Skeletal muscle tissue (tissue), 3 donors: ENCODE measurements at regions not wholly inside any gene's neighbourhood (a gene's known extent, or its start where the extent isn't known, plus 50 kb on each side); places are given as distances from the start of the nearest gene placed in this dataset.

Source experiments
- H3K27ac ChIP-seq: one replicate; pipeline ENCODE4 v1.7.0; 2013; ENCODE audit warnings: mild to moderate bottlenecking, low read depth, low read length, inconsistent platforms
- H3K27me3 ChIP-seq, 3 donors: one replicate each; pipeline ENCODE4 v1.7.0; 2013; ENCODE audit warnings: low read length in 3 of 3; ENCODE audit not compliant: control insufficient read depth in 3 of 3, insufficient read depth in 3 of 3
- H3K36me3 ChIP-seq, 3 donors: one replicate each; pipeline ENCODE4 v1.7.0; 2013; ENCODE audit warnings: low read length in 3 of 3; ENCODE audit not compliant: control insufficient read depth in 3 of 3, insufficient read depth in 3 of 3
- H3K4me1 ChIP-seq, 3 donors: one replicate each; pipeline ENCODE4 v1.7.0; 2013; ENCODE audit warnings: low read length in 3 of 3, mild to moderate bottlenecking in 3 of 3; ENCODE audit not compliant: control insufficient read depth in 3 of 3, insufficient read depth in 3 of 3
- H3K4me3 ChIP-seq, 3 donors: one replicate each; pipeline ENCODE4 v1.7.0; 2013; ENCODE audit warnings: low read length in 3 of 3
- H3K9ac ChIP-seq, 3 donors: one replicate each; pipeline ENCODE4 v1.7.0; 2013; ENCODE audit warnings: low read length in 3 of 3, mild to moderate bottlenecking in 3 of 3, moderate library complexity in 2 of 3, low read depth in 1 of 3
- H3K9me3 ChIP-seq, 3 donors: one replicate each; pipeline ENCODE4 v1.7.0; 2013; ENCODE audit warnings: low read length in 3 of 3; ENCODE audit not compliant: control insufficient read depth in 3 of 3
- donor health status: Osteomylitis.

DNA sequence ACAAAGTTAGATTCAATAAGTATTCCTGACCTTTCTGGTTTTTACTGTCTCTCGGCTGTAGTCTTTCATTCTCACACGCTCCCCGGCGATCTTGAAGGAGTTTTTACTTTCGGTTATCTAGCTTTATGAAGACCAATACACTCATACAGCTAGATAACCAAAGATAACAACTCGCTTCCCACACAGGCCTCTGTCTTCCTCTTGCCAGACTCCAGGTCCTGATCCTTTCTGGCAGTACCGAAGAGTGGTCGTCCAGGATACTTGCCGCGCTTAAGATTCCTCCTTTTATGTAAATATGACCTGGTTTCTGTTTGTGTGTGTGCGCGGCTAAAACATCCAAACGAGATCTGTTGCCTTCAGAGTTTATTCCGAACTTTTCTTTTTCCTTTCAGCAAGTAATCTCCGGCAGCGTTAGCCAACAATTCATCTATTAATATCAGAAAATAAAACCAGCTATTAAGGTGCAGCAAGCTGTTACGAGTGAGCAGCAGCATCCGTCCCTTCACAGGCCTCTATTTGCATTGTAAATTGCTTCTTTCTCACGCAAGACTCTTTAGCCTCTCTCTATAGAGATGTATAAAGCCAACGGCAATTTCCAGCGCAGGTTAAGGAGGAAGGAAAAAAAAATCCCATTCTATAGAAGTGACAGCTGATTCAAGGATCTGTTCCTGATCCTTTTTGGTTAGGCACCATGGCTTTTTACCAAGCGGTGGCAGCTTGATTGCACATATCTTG, 216.1 kb downstream of the MEF2C start:
- Histone ChIP-seq H3K27me3 (peaks cover 86 to 93% (median 88%) of the 10 kb centered on the region in 3 donors), H3K9me3 (peaks cover 0 to 3% (median 0%) of the 10 kb centered on the region in 3 donors), H3K4me3 (peak overlapping the region; percentile 19 to 52 (median 49)), H3K4me1 (peaks cover 2 to 9% (median 8%) of the 10 kb centered on the region in 3 donors), H3K27ac (no peak overlapping the region), H3K9ac (no peak overlapping the region), H3K36me3 (no peaks in the 10 kb centered on the region)

DNA sequence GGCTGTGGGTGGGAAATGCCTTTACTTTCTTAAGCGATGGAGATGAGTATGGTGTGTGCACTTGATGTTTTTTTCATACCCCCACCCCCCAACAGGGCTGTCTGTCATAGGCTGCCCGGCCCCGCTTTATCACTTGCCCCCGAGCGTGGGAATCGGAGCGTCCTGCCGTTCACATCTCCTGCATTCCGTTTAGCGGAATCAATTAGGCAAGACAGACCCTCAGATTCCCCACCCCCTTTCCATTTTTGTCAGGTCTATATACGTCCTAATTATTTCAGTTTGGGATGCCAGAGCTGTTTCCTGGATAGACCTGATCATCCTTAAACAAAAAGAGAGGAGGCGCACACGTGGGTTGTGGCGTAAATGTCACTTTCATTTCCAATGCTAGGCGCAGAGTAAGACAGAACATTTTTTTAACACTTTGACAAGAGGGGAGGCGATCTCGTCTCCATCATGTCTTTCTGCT, 217.2 kb downstream of the MEF2C start:
- Histone ChIP-seq H3K9me3 (peaks cover 0 to 3% (median 0%) of the 10 kb centered on the region in 3 donors), H3K27me3 (peaks cover 86 to 93% (median 88%) of the 10 kb centered on the region in 3 donors), H3K9ac (no peak overlapping the region), H3K4me3 (no peak overlapping the region), H3K4me1 (peaks cover 5 to 16% (median 15%) of the 10 kb centered on the region in 3 donors), H3K36me3 (no peaks in the 10 kb centered on the region), H3K27ac (no peak overlapping the region)

DNA sequence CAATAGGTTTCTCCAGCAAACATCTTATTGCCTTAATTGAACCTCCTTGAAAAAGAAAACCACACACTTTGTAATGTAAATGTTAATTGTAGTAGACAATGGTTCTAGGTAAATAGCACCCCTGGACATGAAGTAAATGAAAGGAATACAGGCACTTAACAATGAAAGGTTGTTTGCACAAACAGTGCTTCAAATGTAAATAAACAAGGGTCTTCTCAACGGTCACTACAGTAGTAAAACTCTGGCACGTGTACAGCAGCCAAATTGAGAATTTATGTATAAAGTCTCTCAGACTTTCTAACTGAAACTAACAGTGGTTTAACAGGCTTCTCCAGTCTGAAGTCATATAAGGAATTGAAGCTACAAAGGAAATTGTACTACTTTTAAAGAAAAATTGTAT, 218.3 kb downstream of the MEF2C start:
- Histone ChIP-seq H3K4me3 (no peak overlapping the region), H3K27me3 (peaks cover 84 to 94% (median 90%) of the 10 kb centered on the region in 3 donors), H3K9ac (no peak overlapping the region)

DNA sequence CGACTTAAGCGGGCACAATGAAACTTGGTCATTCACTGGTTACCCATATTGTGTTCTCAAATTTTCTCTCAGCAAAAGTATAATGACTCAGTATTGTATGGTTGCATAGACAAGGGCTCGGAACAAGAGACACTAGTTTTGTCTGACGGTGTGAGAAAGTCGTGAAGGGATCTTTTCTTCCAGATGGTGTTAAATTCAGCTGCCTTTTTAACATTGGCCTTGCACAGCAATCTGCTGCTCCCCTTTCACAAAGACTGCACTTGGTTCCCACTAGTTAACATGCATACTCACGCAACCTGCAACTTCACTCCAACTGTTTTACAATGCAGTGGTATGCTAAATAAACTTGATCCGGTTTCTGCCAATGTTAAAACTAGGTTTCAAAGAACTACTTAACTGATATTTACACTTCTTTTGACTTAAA, 219.2 kb downstream of the MEF2C start:
- Histone ChIP-seq H3K9ac (no peak overlapping the region), H3K4me3 (no peak overlapping the region), H3K9me3 (peaks cover 0 to 3% (median 0%) of the 10 kb centered on the region in 3 donors), H3K27me3 (peaks cover 83 to 94% (median 86%) of the 10 kb centered on the region in 3 donors), H3K27ac (no peak overlapping the region), H3K4me1 (peaks cover 5 to 18% (median 16%) of the 10 kb centered on the region in 3 donors), H3K36me3 (no peaks in the 10 kb centered on the region)

More for the DNA sequence above, 218.3 kb downstream of the MEF2C start:
- Histone ChIP-seq H3K4me1 (peaks cover 5 to 16% (median 15%) of the 10 kb centered on the region in 3 donors), H3K9me3 (peaks cover 0 to 3% (median 0%) of the 10 kb centered on the region in 3 donors), H3K27ac (no peak overlapping the region), H3K36me3 (no peaks in the 10 kb centered on the region)

DNA sequence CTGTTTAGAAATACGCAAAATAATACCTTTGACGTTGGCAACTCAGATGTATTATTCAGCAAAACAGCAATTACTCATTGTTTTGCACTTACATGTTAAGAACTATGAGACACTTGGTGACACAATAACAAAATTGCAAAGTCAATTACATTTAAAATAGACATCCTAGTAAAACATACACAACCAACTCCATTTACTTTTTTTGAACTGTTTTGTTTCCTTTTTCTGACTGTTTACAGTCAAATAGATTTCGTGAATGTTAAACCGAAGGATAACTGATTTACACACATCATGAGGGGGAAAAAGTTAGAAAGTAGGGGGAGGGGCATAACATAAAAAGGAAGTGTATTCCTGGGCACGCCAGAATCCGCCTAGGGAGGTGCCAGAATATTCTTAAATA, 220.1 kb downstream of the MEF2C start:
- Histone ChIP-seq H3K4me3 (no peak overlapping the region), H3K9ac (no peak overlapping the region), H3K27me3 (peaks cover 84 to 94% (median 87%) of the 10 kb centered on the region in 3 donors), H3K27ac (no peak overlapping the region), H3K4me1 (peaks cover 5 to 18% (median 16%) of the 10 kb centered on the region in 3 donors), H3K36me3 (no peaks in the 10 kb centered on the region), H3K9me3 (peaks cover 0 to 3% (median 0%) of the 10 kb centered on the region in 3 donors)

DNA sequence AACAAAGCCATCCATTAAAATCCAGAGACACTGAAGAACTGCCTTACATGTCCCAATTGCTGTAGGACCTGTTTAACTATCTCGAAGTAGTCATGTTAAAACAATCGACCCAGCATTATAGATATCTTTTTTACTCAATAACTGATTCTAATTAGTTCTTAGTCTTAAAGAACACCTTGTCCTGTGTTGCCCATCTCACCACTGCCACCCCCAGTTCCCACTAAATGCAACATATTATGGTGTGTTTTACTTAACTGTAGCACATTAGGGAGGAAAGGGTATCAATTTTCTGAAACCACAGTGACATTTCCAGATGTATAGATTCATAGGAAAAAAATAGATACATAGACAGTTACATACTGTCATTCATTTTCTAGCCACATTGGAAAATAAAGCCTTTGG, 221.2 kb downstream of the MEF2C start:
- no peak overlapping the region for H3K9ac ChIP-seq
- H3K36me3 ChIP-seq, result no peaks in the 10 kb centered on the region
- no peak overlapping the region for H3K4me3 ChIP-seq
- H3K27ac ChIP-seq, result no peak overlapping the region
- peaks cover 0 to 3% (median 0%) of the 10 kb centered on the region in 3 donors for H3K9me3 ChIP-seq
- H3K27me3 ChIP-seq, result peaks cover 77 to 84% (median 78%) of the 10 kb centered on the region in 3 donors
- H3K4me1 ChIP-seq, result peaks cover 5 to 12% (median 9%) of the 10 kb centered on the region in 3 donors

DNA sequence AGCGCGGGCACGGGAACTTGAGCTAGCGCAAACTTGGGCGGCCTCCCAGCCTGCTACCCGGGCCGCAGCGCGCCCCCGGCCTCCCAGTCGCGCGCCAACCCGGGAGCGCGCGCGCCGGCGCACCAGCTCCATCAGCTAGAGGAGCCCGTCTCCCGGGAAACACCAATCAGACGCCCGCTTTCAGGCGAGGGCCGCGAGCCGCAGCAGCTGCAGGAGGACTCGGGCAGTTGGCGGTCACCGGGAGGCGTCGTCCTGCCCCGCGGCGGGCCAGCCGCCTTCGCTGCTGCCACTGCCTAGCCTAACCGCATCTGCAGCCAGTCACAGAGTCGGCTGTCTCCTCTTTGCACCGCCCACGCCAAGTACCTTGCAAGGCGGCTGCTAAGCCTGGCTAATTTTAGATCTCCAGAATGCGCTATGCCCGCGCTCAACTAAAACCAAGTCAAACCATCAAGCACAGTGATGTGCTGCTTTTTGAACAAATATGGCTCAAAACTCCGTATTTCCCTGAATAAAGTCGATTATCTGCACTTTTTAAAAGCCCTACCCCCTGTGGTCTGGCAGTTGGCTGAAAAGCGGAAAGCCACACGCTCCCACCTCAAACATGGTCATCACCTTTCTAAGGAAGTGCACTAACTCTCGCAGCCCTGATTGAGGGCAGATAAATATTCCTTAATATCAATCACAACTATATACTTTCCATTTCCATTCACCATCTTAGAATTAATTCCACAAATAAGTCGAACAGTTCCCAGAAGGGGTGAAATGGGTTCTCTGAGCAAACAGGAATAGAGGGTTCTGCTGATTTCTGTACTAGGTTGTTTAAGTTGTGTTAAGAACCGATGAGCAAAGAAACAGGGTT, 221.8 kb downstream of the MEF2C start:
- no peak overlapping the region for H3K9ac ChIP-seq
- peaks cover 70 to 84% (median 78%) of the 10 kb centered on the region in 3 donors for H3K27me3 ChIP-seq
- no peak overlapping the region for H3K27ac ChIP-seq
- H3K9me3 ChIP-seq, result peaks cover 0 to 3% (median 0%) of the 10 kb centered on the region in 3 donors
- H3K4me3 ChIP-seq, result peak overlapping the region in 2 of 3 donors; percentile 31 to 51
- peaks cover 5 to 8% (median 8%) of the 10 kb centered on the region in 3 donors for H3K4me1 ChIP-seq
- H3K36me3 ChIP-seq, result no peaks in the 10 kb centered on the region

DNA sequence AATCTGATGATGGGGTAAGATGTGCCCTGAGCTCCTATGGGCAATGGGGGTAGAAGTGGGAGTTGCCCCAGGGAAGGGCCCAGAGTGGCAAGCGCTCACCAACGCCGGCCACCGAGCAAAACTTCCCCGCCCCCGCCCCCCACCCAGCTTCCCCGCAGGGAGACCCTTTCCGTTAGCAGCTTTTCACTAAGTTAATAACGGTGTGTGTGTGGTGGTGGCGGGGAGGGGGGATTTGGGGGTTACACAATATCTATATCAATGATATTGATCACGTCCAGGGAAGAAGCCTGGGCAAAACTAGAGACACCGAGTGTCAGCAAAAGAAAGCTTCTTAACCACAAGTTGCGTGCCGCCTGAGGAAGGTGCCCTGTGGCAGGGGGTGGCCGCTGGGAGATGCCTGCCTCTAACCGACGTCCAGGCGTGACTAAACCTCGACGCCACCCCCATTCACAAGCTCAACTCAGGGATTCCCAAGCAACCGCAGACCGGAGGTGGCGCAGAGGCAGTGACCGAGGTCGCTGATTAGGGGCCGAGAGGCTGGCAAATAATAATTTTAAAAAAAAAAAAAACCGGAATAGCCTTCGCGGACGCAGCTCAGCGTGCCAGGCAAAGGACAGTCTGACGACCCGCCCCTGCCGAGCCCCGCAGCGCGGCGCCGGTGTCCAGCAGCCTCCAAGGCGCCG, 222.6 kb downstream of the MEF2C start:
- peaks cover 0 to 3% (median 0%) of the 10 kb centered on the region in 3 donors for H3K9me3 ChIP-seq
- no peak overlapping the region for H3K9ac ChIP-seq
- H3K27ac ChIP-seq, result no peak overlapping the region
- H3K4me1 ChIP-seq, result peaks cover 5 to 8% (median 8%) of the 10 kb centered on the region in 3 donors
- H3K4me3 ChIP-seq, result peak overlapping the region in 2 of 3 donors; percentile 8 to 51
- peaks cover 63 to 78% (median 73%) of the 10 kb centered on the region in 3 donors for H3K27me3 ChIP-seq
- no peaks in the 10 kb centered on the region for H3K36me3 ChIP-seq

DNA sequence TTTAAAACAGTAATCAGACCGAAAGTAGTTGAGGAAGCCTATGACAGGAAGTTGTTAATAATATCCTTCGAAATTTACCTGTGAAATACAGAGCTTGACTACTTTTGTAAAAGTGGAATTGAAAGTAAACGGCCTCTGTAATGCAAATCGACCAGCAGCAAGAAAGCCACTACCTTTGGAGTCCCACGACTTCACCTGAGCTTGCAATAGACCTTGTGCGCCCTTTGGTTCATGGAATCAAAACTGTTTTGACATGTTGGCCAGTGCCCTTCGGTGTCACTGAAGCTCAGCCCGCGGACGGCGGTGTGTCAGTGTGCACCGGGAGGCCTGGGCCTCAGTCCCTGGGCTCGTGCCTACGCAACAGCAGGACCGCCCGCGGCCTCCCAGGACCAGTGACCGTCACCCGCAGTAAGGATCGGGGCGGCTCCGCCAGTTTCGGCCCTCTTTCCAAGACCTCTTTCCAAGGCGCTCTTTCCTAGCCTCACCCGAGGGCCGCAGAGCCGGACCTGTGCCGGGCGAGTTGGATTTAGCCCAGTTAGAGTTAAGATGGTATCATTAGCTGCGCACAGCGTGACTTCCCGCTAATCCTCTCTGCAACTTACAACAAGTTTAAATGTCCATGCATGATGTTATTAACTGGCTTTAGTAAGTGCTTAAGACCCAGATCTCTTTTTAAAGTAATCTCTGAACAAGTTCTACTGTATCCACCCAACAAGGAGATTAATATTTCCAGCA, 223.3 kb downstream of the MEF2C start:
- Histone ChIP-seq H3K9ac (no peak overlapping the region), H3K4me1 (peaks cover 5 to 8% (median 8%) of the 10 kb centered on the region in 3 donors), H3K27ac (no peak overlapping the region), H3K4me3 (no peak overlapping the region), H3K27me3 (peaks cover 56 to 71% (median 68%) of the 10 kb centered on the region in 3 donors), H3K36me3 (no peaks in the 10 kb centered on the region), H3K9me3 (peaks cover 0 to 3% (median 0%) of the 10 kb centered on the region in 3 donors)
